GM12865 (cell line): ENCODE measurements at regions not wholly inside any gene's neighbourhood (a gene's known extent, or its start where the extent isn't known, plus 50 kb on each side); places are given as distances from the start of the nearest gene placed in this dataset.

Experiments
- DNase-seq: peaks from one replicate; pipeline ENCODE4 v3.0.0; 2010; ENCODE audit warnings: low read depth
- H3K4me3 ChIP-seq: 2 replicates; pipeline ENCODE4 v1.5.1; 2011; ENCODE audit warnings: mild to moderate bottlenecking, low read depth, low read length, control low read depth
- TF ChIP-seq, protein P1 (sequence below): IDR thresholded peaks from 2 replicates; pipeline ENCODE4 v1.5.1; 2011; ENCODE audit warnings: low read length, control low read depth, low read depth, inconsistent platforms; ENCODE audit not compliant: insufficient read depth; ENCODE audit errors: missing control alignments

- TF ChIP-seq, protein P1, sequence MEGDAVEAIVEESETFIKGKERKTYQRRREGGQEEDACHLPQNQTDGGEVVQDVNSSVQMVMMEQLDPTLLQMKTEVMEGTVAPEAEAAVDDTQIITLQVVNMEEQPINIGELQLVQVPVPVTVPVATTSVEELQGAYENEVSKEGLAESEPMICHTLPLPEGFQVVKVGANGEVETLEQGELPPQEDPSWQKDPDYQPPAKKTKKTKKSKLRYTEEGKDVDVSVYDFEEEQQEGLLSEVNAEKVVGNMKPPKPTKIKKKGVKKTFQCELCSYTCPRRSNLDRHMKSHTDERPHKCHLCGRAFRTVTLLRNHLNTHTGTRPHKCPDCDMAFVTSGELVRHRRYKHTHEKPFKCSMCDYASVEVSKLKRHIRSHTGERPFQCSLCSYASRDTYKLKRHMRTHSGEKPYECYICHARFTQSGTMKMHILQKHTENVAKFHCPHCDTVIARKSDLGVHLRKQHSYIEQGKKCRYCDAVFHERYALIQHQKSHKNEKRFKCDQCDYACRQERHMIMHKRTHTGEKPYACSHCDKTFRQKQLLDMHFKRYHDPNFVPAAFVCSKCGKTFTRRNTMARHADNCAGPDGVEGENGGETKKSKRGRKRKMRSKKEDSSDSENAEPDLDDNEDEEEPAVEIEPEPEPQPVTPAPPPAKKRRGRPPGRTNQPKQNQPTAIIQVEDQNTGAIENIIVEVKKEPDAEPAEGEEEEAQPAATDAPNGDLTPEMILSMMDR, result no peak
- H3K4me3 ChIP-seq, result no peak overlapping the region
- no peak for DNase-seq
These were observed 288.7 kb downstream of the NR2F2 start for GRCh38 chr15:96619174-96619573.

DNA sequence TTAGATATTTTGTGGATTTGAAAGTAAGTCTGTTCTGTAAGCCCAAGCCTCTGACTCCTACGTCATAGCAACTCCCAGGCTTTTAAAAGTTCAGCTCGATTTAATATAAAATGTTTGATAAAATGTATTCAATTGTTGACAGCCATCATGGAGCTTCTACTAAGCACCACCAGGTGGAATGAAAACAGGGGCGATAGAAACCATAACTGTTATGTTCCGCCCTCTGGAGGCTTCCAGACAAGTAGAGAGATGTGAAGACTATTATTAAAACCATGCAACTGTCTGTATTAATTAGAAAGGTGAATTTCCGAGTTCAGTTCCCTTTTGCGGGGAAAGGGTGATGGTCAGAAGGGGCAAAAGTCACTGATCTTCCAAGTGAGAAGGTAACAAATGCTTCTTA is 292.2 kb downstream of the NR2F2 start:
- DNase-seq, result no peak
- no peak overlapping the region for H3K4me3 ChIP-seq
- TF ChIP-seq, protein P1, result no peak

DNA sequence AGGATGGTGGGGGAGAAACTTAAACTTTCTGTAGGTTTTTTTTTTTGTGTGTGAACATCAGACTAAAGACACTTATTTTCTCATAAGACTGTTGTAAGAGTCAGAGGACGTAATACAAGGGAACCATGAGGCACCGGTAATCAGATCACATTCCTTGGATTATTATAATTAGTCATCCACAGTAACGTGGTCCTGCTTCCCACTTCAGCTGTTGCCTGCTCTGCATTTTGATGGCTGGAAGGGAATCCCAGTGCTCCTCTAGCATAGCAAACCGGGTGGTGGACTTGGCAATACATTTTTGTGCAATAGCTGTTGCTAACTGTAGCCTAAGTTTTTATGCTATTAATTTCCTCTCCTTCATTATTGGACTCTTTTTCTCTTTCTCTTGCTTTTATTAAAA is 294.8 kb downstream of the NR2F2 start:
- TF ChIP-seq, protein P1, result no peak
- no peak for DNase-seq
- H3K4me3 ChIP-seq, result no peak overlapping the region

DNA sequence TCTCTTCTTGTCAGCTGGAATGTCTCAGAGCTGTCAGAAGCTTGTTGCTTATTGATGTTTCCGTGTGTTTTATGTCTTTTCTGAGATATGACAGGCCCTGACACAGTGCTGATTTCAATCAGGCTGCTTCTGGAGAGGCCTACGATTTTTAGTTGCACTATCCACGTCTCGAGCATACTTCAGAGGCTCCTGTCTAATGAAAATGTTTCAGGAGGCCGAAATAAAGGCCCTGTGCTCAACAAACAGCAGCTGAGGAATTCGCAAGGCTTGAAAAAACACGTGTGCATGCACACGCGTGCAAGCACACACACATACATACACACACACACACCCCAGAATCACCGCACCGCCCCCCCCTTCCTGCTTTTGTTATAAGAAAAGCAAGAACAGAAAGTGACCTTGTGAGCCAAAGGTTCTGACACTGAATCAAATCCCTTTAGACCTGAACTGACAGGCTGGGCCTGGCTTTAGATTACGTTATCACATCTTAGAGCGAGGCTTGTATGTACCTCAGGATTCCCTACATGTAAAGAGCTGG is 296.6 kb downstream of the NR2F2 start:
- TF ChIP-seq, protein P1, result no peak
- DNase-seq, result no peak
- no peak overlapping the region for H3K4me3 ChIP-seq

- H3K4me3 ChIP-seq, result no peak overlapping the region
- TF ChIP-seq, protein P1, result no peak
- no peak for DNase-seq
These were observed 299.0 kb downstream of the NR2F2 start for GRCh38 chr15:96629511-96629910.

GRCh38 chr15:96638793-96639192 is 308.3 kb downstream of the NR2F2 start:
- no peak for DNase-seq
- H3K4me3 ChIP-seq, result no peak overlapping the region
- TF ChIP-seq, protein P1, result no peak

DNA sequence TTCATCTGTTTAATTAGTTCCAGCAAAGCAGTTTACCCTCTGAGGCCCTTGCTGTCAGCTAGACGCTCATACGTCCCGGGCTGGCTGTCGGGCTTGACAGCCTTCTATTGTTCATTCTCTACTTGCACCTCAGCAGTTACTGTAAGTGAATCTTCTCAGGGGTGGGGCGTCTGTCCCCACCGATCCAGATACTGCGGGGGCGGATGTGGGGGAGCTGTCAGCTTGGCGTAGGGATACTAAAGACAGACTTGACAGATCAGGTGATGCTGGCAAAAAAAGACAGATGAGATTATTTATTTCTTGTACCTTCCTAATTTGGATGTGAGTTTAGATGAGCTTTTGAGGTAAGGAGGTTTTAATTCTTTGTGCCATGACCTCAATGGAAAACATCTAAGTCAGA is 315.3 kb downstream of the NR2F2 start:
- DNase-seq, result no peak
- TF ChIP-seq, protein P1, result no peak
- no peak overlapping the region for H3K4me3 ChIP-seq
